GM18502 (cell line): ENCODE measurements at regions not wholly inside any gene's neighbourhood (a gene's known extent, or its start where the extent isn't known, plus 50 kb on each side); places are given as distances from the start of the nearest gene placed in this dataset.

Experiments
- ATAC-seq: cut with Tn5 transposase; IDR thresholded peaks from one replicate; pipeline ENCODE4 v1.9.1; 2021; ENCODE audit warnings: mild to moderate bottlenecking; ENCODE audit not compliant: unreplicated experiment, poor library complexity

DNA sequence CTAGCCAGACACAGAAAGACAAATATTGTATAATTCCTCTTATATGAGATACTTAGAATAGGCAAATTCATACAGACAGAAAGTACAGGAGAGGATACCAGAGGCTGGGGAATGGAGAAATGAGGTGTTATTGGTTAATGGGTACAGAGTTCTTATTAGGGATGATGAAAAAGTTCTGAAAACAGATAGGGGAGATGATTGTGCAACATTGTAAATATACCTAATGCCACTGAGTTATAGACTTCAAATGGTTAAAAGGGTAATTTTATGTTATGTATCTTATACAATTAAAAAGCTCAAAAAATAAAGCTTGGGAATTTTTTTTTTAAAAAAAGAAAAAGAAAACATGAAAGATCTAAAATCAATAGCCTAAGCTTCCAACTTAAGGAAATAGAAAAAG, 98.8 kb upstream of the TECRL start:
- ATAC-seq: no peak

DNA sequence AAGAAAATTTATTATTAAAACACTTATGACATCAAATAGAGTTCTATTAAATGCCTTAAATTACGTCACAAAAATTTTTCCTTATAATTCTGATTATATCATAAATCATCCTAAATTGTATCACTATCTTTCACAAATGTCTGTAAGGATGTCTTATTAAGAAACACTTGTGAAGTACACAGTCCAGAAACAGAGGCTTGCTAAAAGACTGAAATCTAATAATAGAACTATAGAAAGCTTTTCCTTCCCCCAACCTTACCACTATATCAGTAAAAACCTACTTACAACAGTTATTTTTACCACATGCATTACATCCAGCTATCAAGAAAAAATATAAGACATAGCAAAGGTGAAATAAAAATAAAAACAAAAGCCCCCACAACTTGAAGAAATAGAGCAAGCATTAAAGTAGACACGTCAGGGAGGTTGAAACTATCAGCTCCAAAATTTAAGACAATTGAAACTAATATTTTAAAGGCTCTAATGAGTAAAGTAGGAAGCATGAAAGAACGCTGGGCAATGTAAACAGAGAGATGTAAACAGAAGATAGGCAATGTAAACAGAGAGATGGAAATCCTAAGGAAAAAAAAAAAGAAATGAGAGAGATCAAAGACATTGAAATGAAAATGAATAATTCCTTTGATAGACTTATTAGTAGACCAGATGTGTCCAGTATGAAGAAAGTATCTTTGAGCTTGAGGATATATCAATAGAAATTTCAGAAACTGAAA, 94.9 kb upstream of the TECRL start:
- ATAC-seq: no peak

DNA sequence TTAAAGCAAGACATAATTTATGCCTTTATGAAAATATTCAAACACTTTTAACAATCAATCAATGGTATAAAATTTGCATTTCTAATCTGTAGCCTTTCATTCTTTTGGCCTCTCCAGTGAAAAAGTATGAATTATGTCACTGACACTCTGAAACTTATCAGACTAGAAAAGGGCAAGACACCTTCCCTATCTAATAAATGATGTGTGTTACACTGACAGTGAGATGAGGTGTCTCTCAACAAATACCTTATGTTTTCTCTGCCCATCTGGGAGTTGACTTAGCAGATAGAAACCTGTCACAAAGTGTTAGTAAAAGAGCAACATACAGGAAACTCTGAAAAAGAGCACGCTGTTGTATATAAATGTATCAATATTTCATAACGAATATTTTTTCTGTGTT, 94.2 kb upstream of the TECRL start:
- ATAC-seq: no peak

DNA sequence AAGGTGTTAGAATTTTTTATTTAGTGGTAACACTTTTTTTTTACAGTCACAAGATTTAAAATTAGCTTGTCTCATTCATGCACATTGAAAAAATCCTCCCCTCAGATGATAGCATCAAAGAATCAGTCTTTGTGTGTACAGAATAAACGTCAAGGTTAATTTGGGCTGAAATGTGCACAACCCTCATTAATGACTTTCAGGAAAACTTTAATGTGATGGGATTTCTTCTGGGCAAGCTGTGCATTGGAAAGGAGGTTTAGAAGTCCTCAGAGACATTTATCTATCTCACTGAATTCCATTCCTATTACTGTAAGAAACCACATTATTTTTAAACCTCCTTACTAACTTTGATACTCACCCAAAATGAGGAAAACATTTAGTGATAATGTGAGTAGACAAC, 88.2 kb upstream of the TECRL start:
- ATAC-seq: no peak

DNA sequence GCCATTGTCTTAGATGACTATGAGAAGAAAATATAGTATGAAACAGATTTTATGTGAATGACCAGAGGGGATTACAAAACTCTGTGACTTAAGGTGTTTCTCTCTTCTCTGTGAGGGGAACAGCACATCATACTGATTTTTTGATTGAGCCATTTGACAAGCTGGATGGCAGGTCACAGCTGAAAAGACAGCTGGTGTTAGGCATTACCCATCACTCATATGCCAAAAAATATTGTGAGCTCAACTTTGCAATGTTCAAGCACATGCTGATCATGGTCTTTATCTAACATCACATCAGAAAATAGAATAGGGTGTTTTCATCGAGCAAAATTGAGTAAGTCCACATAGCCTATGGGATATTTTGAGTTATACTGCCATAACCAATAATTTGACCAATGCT, 86.7 kb upstream of the TECRL start:
- ATAC-seq: no peak

DNA sequence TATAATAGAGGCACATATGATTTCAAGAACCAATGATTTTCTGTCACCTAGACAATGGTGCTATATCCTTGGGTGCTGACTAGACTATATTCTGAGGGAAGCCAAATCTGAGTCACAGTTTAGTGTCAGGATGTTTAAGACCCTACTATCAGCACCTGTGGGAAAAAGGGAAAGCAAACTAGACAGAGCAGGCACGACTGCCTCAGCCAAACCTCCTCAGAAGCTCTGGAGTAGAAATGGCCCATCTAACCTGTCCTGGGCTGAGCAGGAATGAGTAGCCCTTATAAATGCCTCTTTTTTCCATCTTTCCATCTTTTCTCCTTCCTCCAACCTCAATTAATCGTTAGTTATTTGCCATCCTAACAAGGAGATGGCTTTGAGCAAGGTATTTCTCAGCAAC, 80.4 kb upstream of the TECRL start:
- no peak for ATAC-seq

DNA sequence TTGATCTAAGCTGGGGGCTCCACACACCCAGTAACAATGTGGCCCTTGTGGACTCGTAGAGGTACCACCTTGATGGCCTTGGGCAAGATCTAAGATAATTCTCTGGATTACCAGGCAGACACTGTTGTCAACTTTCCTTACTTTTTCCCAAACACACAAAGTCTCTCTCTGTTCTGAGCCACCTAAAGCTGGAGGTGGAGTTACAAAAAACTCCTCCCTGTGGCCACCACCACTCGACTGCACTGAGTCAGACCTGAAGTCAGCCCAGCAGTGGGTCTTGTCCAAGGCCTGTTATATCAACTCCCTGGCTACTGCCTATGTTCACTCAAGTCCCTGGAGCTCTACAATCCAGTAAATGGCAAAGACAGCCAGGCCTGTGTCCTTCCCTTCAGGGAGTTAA, 70.1 kb upstream of the TECRL start:
- ATAC-seq: no peak

DNA sequence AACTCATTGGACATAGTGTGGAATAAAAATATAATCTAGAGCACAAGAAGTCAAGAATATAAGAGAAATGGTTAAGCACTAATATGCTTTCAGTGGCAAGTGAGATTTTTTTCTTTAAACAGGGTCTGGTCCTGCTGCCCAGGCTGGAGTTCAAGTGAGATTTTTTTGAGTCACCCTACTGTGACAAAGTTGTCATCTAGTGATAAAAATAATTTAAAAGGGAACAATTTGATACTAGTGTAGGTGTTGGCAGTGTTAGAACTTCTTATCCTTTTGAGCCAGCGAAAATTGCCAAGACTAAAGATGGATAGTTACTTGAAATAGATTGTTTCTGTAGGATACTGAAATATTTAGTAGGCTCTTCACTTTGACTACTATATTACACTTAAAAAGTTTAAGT, 67.9 kb upstream of the TECRL start:
- no peak for ATAC-seq

DNA sequence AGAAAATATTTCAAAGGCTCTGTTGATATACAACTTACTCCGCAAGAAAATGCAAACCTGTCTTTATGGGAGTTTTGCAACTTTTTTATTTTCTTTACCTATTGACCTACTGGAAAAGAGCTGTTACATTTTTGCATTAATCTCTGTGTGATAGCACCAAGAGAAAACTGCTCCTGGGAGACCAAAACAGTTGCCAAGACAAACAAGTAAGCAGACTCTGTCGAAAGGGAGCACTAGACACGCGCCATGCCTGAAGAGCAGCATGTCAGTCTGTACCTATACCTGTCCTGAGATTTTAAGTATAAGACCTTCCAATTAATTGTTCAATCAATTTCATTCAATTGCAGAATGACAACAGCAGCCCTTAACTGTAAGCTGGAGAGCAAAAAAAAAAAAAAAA, 56.0 kb upstream of the TECRL start:
- ATAC-seq: no peak

DNA sequence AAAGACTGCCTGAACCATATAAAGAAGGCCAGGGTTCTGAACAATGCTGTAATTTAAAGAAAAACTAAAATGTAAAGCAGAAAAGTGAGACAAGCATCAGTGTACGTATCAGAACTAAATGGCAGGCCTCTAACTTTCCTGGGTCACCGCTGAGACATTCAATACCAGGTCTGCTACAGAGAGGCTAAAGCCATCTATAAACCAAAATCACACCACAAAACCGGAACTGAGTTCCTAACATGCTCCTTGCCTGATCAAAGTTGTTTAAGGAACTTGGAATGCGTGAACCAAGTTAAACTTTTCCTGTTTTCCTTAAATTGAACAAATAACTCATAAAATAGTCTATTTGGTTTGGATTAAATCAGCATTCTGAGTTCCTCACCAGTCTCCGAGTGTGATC, 55.3 kb upstream of the TECRL start:
- ATAC-seq: no peak
